ENCODE measurements at regions not wholly inside any gene's neighbourhood (a gene's known extent, or its start where the extent isn't known, plus 50 kb on each side); places are given as distances from the start of the nearest gene placed in this dataset.

GRCh38 chr3:137944593-137944992, 65.4 kb upstream of the CLDN18 start:
- TF ChIP-seq POLR2AphosphoS5 (IDR thresholded peaks at IDR 0.05; ENCODE audit: borderline replicate concordance, low read depth, low read length) (no peak), FOXP2 (optimal IDR thresholded peaks at IDR 0.05; ENCODE audit: control extremely low read depth, extremely low read length, insufficient read depth) (no peak), EZH2 (IDR thresholded peaks at IDR 0.05) (no peak)
- Histone ChIP-seq H3K4me3 (no peak overlapping the region), H3K27ac (no peak overlapping the region), H3K36me3 (ENCODE audit: insufficient read depth, low read length) (no peaks in the 10 kb centered on the region), H3K9ac (ENCODE audit: insufficient read length) (no peak overlapping the region), H3K9me3 (ENCODE audit: low read depth, low read length) (no peaks in the 10 kb centered on the region)
- no peak for DNase-seq (ENCODE audit: low read depth, low spot score)

GRCh38 chr3:137946356-137946973, 63.5 kb upstream of the CLDN18 start:
- no peak for TF ChIP-seq POLR2AphosphoS5 (IDR thresholded peaks at IDR 0.05; ENCODE audit: borderline replicate concordance, low read depth, low read length)
- no peak for TF ChIP-seq FOXP2 (optimal IDR thresholded peaks at IDR 0.05; ENCODE audit: control extremely low read depth, extremely low read length, insufficient read depth)
- TF ChIP-seq EZH2 (IDR thresholded peaks at IDR 0.05), result no peak
- no peaks in the 10 kb centered on the region for H3K36me3 ChIP-seq (ENCODE audit: insufficient read depth, low read length)
- no peak overlapping the region for H3K4me3 ChIP-seq
- H3K9me3 ChIP-seq (ENCODE audit: low read depth, low read length), result no peaks in the 10 kb centered on the region
- peak; percentile 77 for DNase-seq (ENCODE audit: low read depth, low spot score)
- H3K27ac ChIP-seq, result no peak overlapping the region
- no peak overlapping the region for H3K9ac ChIP-seq (ENCODE audit: insufficient read length)

- no peak for TF ChIP-seq FOXP2 (optimal IDR thresholded peaks at IDR 0.05; ENCODE audit: control extremely low read depth, extremely low read length, insufficient read depth)
- no peak for TF ChIP-seq EZH2 (IDR thresholded peaks at IDR 0.05)
- no peak for TF ChIP-seq POLR2AphosphoS5 (IDR thresholded peaks at IDR 0.05; ENCODE audit: borderline replicate concordance, low read depth, low read length)
- Histone ChIP-seq H3K9ac (ENCODE audit: insufficient read length) (no peak overlapping the region), H3K27ac (no peak overlapping the region), H3K4me3 (no peak overlapping the region), H3K36me3 (ENCODE audit: insufficient read depth, low read length) (no peaks in the 10 kb centered on the region), H3K9me3 (ENCODE audit: low read depth, low read length) (no peaks in the 10 kb centered on the region)
- DNase-seq (ENCODE audit: low read depth, low spot score), result no peak
Measured at GRCh38 chr3:137947117-137947516, 62.8 kb upstream of the CLDN18 start.

GRCh38 chr3:137948400-137949072, 61.4 kb upstream of the CLDN18 start:
- H3K36me3 ChIP-seq (ENCODE audit: insufficient read depth, low read length), result no peaks in the 10 kb centered on the region
- no peak for DNase-seq (ENCODE audit: low read depth, low spot score)
- H3K4me3 ChIP-seq, result no peak overlapping the region
- H3K9me3 ChIP-seq (ENCODE audit: low read depth, low read length), result no peaks in the 10 kb centered on the region
- TF ChIP-seq FOXP2 (optimal IDR thresholded peaks at IDR 0.05; ENCODE audit: control extremely low read depth, extremely low read length, insufficient read depth), result no peak
- TF ChIP-seq POLR2AphosphoS5 (IDR thresholded peaks at IDR 0.05; ENCODE audit: borderline replicate concordance, low read depth, low read length), result no peak
- no peak for TF ChIP-seq EZH2 (IDR thresholded peaks at IDR 0.05)
- H3K27ac ChIP-seq, result no peak overlapping the region
- no peak overlapping the region for H3K9ac ChIP-seq (ENCODE audit: insufficient read length)

- no peak overlapping the region for H3K4me3 ChIP-seq
- no peaks in the 10 kb centered on the region for H3K36me3 ChIP-seq (ENCODE audit: insufficient read depth, low read length)
- H3K27ac ChIP-seq, result no peak overlapping the region
- no peak overlapping the region for H3K9ac ChIP-seq (ENCODE audit: insufficient read length)
- no peak for DNase-seq (ENCODE audit: low read depth, low spot score)
- TF ChIP-seq EZH2 (IDR thresholded peaks at IDR 0.05), result no peak
- TF ChIP-seq FOXP2 (optimal IDR thresholded peaks at IDR 0.05; ENCODE audit: control extremely low read depth, extremely low read length, insufficient read depth), result no peak
- H3K9me3 ChIP-seq (ENCODE audit: low read depth, low read length), result no peaks in the 10 kb centered on the region
Measured at GRCh38 chr3:137958636-137959035, 51.3 kb upstream of the CLDN18 start.
